Astrocyte (in vitro differentiated cells and primary cell): ENCODE measurements at regions not wholly inside any gene's neighbourhood (a gene's known extent, or its start where the extent isn't known, plus 50 kb on each side); places are given as distances from the start of the nearest gene placed in this dataset.

Experiments
- EZH2 ChIP-seq: IDR thresholded peaks from 2 replicates; pipeline ENCODE4 v1.6.1; 2012; ENCODE audit warnings: mild to moderate bottlenecking, low read length, inconsistent platforms; ENCODE audit not compliant: insufficient read depth
- TF ChIP-seq, protein P1 (sequence below): IDR thresholded peaks from 2 replicates; pipeline ENCODE4 v1.5.1; 2011; ENCODE audit warnings: low read depth, mild to moderate bottlenecking, inconsistent platforms, low read length, moderate library complexity; ENCODE audit not compliant: insufficient read depth

DNA sequence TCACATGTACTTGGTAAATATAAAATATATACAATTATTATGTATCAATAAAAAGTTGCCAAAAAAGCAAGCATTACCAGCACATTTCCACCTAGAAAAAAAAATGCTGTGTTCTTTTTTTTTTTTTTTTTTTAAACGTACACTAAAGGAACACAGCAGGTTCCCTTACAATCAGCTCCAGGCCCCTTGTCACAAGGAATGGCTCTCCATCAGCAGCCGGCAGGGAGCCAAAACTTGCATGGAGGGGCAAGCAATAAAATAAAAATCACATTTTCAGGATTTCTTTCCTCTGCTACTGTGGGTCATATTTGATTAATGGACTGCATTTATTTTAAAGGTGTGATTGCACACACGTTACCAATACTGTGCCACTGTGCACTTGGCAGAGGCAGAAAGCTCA is 460.3 kb downstream of the GPAT3 start:
- TF ChIP-seq EZH2, result no peak
- TF ChIP-seq, protein P1, sequence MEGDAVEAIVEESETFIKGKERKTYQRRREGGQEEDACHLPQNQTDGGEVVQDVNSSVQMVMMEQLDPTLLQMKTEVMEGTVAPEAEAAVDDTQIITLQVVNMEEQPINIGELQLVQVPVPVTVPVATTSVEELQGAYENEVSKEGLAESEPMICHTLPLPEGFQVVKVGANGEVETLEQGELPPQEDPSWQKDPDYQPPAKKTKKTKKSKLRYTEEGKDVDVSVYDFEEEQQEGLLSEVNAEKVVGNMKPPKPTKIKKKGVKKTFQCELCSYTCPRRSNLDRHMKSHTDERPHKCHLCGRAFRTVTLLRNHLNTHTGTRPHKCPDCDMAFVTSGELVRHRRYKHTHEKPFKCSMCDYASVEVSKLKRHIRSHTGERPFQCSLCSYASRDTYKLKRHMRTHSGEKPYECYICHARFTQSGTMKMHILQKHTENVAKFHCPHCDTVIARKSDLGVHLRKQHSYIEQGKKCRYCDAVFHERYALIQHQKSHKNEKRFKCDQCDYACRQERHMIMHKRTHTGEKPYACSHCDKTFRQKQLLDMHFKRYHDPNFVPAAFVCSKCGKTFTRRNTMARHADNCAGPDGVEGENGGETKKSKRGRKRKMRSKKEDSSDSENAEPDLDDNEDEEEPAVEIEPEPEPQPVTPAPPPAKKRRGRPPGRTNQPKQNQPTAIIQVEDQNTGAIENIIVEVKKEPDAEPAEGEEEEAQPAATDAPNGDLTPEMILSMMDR, result no peak
